MM.1S (cell line): ENCODE measurements at regions not wholly inside any gene's neighbourhood (a gene's known extent, or its start where the extent isn't known, plus 50 kb on each side); places are given as distances from the start of the nearest gene placed in this dataset.
"Not testable (repeated sequence)": the region's sequence is repeated elsewhere in the genome, so short reads cannot be mapped to it uniquely, and the experiment has no call there.

ENCODE experiments used
- EZH2 ChIP-seq: fragments of 300-600 bp; sonication (generic); optimal IDR thresholded peaks from 2 replicates; pipeline ENCODE3; 2017; ENCODE audit warnings: low read depth, mild to moderate bottlenecking, antibody characterized with exemption, low read length, mixed read lengths
- TF ChIP-seq, protein P1 (sequence below): fragments of 300-600 bp; sonication (generic); IDR thresholded peaks from 2 replicates; pipeline ENCODE4 v1.5.1; 2016; ENCODE audit warnings: antibody characterized with exemption, low read length, mixed read lengths

GRCh38 chrX:39798488-39798887 is 299.3 kb downstream of the BCOR start:
- TF ChIP-seq, protein P1, sequence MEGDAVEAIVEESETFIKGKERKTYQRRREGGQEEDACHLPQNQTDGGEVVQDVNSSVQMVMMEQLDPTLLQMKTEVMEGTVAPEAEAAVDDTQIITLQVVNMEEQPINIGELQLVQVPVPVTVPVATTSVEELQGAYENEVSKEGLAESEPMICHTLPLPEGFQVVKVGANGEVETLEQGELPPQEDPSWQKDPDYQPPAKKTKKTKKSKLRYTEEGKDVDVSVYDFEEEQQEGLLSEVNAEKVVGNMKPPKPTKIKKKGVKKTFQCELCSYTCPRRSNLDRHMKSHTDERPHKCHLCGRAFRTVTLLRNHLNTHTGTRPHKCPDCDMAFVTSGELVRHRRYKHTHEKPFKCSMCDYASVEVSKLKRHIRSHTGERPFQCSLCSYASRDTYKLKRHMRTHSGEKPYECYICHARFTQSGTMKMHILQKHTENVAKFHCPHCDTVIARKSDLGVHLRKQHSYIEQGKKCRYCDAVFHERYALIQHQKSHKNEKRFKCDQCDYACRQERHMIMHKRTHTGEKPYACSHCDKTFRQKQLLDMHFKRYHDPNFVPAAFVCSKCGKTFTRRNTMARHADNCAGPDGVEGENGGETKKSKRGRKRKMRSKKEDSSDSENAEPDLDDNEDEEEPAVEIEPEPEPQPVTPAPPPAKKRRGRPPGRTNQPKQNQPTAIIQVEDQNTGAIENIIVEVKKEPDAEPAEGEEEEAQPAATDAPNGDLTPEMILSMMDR, result not testable (repeated sequence)
- TF ChIP-seq EZH2, result not testable (repeated sequence)
